K562 (cell line): ENCODE measurements at regions not wholly inside any gene's neighbourhood (a gene's known extent, or its start where the extent isn't known, plus 50 kb on each side); places are given as distances from the start of the nearest gene placed in this dataset.

Experiments used
- ASH1L ChIP-seq: fragments of 450-650 bp; IDR thresholded peaks from 2 replicates; pipeline ENCODE4 v1.6.1; 2018; ENCODE audit warnings: borderline replicate concordance, mild to moderate bottlenecking, low read depth; ENCODE audit not compliant: partially characterized antibody
- CC2D1A ChIP-seq: fragments of 450-650 bp; IDR thresholded peaks from 2 replicates; pipeline ENCODE4 v1.6.1; 2017; ENCODE audit warnings: mild to moderate bottlenecking
- CHCHD3 ChIP-seq: fragments of 250-450 bp; sonication (Bioruptor Pico); IDR thresholded peaks from 2 replicates; pipeline ENCODE4 v2.1.2; 2022; ENCODE audit warnings: mild to moderate bottlenecking
- CTBP1 ChIP-seq: fragments of 450-650 bp; IDR thresholded peaks from 2 replicates; pipeline ENCODE4 v1.6.1; 2016; ENCODE audit warnings: borderline replicate concordance
- FOXA3 ChIP-seq, 2 experiments: fragments of 450-650 bp in 1 of 2; sonication (generic) in 1 of 2; formaldehyde crosslinking; IDR thresholded peaks in 1 of 2; conservative IDR thresholded peaks in 1 of 2; 2 replicates each; pipeline versions ENCODE4 v1.4.0 to v1.8.0; 2020 to 2022; ENCODE audit warnings: mild to moderate bottlenecking in 2 of 2, missing genetic modification reagents in 1 of 2
- NCOR1 ChIP-seq: fragments of 450-650 bp; IDR thresholded peaks from 2 replicates; pipeline ENCODE4 v1.6.1; 2016; ENCODE audit warnings: mild to moderate bottlenecking, moderate library complexity
- PHTF2 ChIP-seq: fragments of 250-450 bp; sonication (Bioruptor Pico); IDR thresholded peaks from 2 replicates; pipeline ENCODE4 v1.5.0; 2021; ENCODE audit warnings: mild to moderate bottlenecking
- RHOXF2B ChIP-seq: fragments of 250-450 bp; sonication (Bioruptor Pico); conservative IDR thresholded peaks from 2 replicates; pipeline ENCODE4 v1.5.1; 2021
- SIN3B ChIP-seq: fragments of 450-650 bp; IDR thresholded peaks from 2 replicates; pipeline ENCODE4 v1.6.1; 2017; ENCODE audit warnings: low read depth, mild to moderate bottlenecking, moderate library complexity
- SMAD4 ChIP-seq: fragments of 250-450 bp; sonication (Bioruptor Pico); conservative IDR thresholded peaks from 2 replicates; pipeline ENCODE4 v1.8.0; 2021; ENCODE audit warnings: inconsistent platforms, mild to moderate bottlenecking, moderate library complexity
- ZNF592 ChIP-seq: fragments of 450-650 bp; IDR thresholded peaks from 2 replicates; pipeline ENCODE4 v1.6.1; 2017; ENCODE audit warnings: antibody characterized with exemption, mild to moderate bottlenecking
- TF ChIP-seq, protein P1 (sequence below): fragments of 250-450 bp; sonication (Bioruptor Pico); IDR thresholded peaks from 2 replicates; pipeline ENCODE4 v1.5.1; 2021; ENCODE audit warnings: mild to moderate bottlenecking

DNA sequence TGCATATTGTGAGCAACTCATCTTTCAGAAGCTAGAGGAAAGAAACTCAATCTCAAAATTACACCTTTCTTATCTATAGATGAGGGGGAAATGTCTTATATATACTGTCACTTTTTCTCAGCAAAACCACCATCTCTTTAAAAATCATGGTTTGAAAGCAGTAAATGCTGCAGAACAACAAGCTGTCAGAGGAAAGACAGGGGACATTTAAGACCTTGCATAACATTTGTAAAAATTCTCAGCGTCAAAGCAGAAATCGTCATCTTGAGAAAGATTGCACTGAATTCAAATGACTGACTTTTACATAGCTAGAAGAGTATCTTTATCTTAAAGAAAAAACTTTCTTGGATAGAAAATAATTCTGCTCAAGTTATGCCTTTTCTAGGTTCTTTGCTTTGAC is 122.2 kb upstream of the CADPS start (continued):
- TF ChIP-seq ZNF592 (no peak), FOXA3 (CRISPR knock-in tag; conservative IDR thresholded peaks at IDR 0.05 in 1 of 2, IDR thresholded peaks at IDR 0.05 in 1 of 2) (no peak), CHCHD3 (CRISPR knock-in tag) (no peak), SIN3B (no peak), PHTF2 (CRISPR knock-in tag) (no peak), NCOR1 (no peak), CTBP1 (no peak), RHOXF2B (no peak), CC2D1A (no peak), ASH1L (no peak), SMAD4 (CRISPR knock-in tag) (no peak)
- TF ChIP-seq, protein P1, sequence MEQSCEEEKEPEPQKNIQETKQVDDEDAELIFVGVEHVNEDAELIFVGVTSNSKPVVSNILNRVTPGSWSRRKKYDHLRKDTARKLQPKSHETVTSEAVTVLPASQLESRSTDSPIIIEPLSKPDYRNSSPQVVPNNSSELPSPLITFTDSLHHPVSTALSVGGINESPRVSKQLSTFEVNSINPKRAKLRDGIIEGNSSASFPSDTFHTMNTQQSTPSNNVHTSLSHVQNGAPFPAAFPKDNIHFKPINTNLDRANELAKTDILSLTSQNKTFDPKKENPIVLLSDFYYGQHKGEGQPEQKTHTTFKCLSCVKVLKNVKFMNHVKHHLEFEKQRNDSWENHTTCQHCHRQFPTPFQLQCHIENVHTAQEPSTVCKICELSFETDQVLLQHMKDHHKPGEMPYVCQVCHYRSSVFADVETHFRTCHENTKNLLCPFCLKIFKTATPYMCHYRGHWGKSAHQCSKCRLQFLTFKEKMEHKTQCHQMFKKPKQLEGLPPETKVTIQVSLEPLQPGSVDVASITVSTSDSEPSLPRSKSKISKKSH (CRISPR knock-in tag): no peak
